ENCODE measurements at regions not wholly inside any gene's neighbourhood (a gene's known extent, or its start where the extent isn't known, plus 50 kb on each side); places are given as distances from the start of the nearest gene placed in this dataset.

- Histone ChIP-seq H3K79me2 (ENCODE audit: low read length) (no peaks in the 10 kb centered on the region), H3K27ac (ENCODE audit: low read length) (no peak overlapping the region), H3K36me3 (ENCODE audit: insufficient read depth, low read length) (no peaks in the 10 kb centered on the region), H3K9me2 (replicated peaks; ENCODE audit: insufficient read depth, low read length) (no peaks in the 10 kb centered on the region), H3K4me2 (ENCODE audit: low read depth, low read length, poor library complexity, severe bottlenecking) (no peak overlapping the region), H3K4me3 (ENCODE audit: low read length) (no peak overlapping the region), H3K9ac (ENCODE audit: low read length) (no peak overlapping the region), H3K27me3 (ENCODE audit: low read length) (no peaks in the 10 kb centered on the region), H3K4me1 (ENCODE audit: low read length) (no peaks in the 10 kb centered on the region), H3K9me3 (ENCODE audit: low read length) (no peaks in the 10 kb centered on the region; the same call in 1 of the 2 replicates), H2AFZ (ENCODE audit: low read length) (no peak overlapping the region), H4K20me1 (ENCODE audit: insufficient read depth, low read depth, low read length) (no peaks in the 10 kb centered on the region)
- no peak for DNase-seq
These were observed 788.0 kb downstream of the BRD1 start for GRCh38 chr22:49039625-49040024.

- Histone ChIP-seq H4K20me1 (ENCODE audit: insufficient read depth, low read depth, low read length) (no peaks in the 10 kb centered on the region), H3K9me2 (replicated peaks; ENCODE audit: insufficient read depth, low read length) (no peaks in the 10 kb centered on the region), H3K4me3 (ENCODE audit: low read length) (no peak overlapping the region), H3K79me2 (ENCODE audit: low read length) (no peaks in the 10 kb centered on the region), H3K9ac (ENCODE audit: low read length) (no peak overlapping the region), H3K27me3 (ENCODE audit: low read length) (no peaks in the 10 kb centered on the region), H3K4me1 (ENCODE audit: low read length) (no peaks in the 10 kb centered on the region), H3K36me3 (ENCODE audit: insufficient read depth, low read length) (no peaks in the 10 kb centered on the region), H3K4me2 (ENCODE audit: low read depth, low read length, poor library complexity, severe bottlenecking) (no peak overlapping the region), H3K9me3 (ENCODE audit: low read length) (no peaks in the 10 kb centered on the region; the same call in 1 of the 2 replicates), H2AFZ (ENCODE audit: low read length) (no peak overlapping the region), H3K27ac (ENCODE audit: low read length) (no peak overlapping the region)
- DNase-seq = no peak
These were observed 789.9 kb downstream of the BRD1 start for GRCh38 chr22:49037701-49038245.

GRCh38 chr22:49036513-49036912 lies 791.2 kb downstream of the BRD1 start:
- no peak overlapping the region for H3K4me2 ChIP-seq (ENCODE audit: low read depth, low read length, poor library complexity, severe bottlenecking)
- H4K20me1 ChIP-seq (ENCODE audit: insufficient read depth, low read depth, low read length) = no peaks in the 10 kb centered on the region
- no peaks in the 10 kb centered on the region; the same call in 1 of the 2 replicates for H3K9me3 ChIP-seq (ENCODE audit: low read length)
- H3K9me2 ChIP-seq (replicated peaks; ENCODE audit: insufficient read depth, low read length) = no peaks in the 10 kb centered on the region
- DNase-seq = no peak
- H2AFZ ChIP-seq (ENCODE audit: low read length) = no peak overlapping the region
- no peak overlapping the region for H3K27ac ChIP-seq (ENCODE audit: low read length)
- no peaks in the 10 kb centered on the region for H3K27me3 ChIP-seq (ENCODE audit: low read length)
- no peak overlapping the region for H3K4me3 ChIP-seq (ENCODE audit: low read length)
- no peaks in the 10 kb centered on the region for H3K4me1 ChIP-seq (ENCODE audit: low read length)
- H3K36me3 ChIP-seq (ENCODE audit: insufficient read depth, low read length) = no peaks in the 10 kb centered on the region
- no peaks in the 10 kb centered on the region for H3K79me2 ChIP-seq (ENCODE audit: low read length)
- H3K9ac ChIP-seq (ENCODE audit: low read length) = no peak overlapping the region

GRCh38 chr22:49035818-49036457 lies 791.7 kb downstream of the BRD1 start:
- Histone ChIP-seq H3K9ac (ENCODE audit: low read length) (no peak overlapping the region), H3K9me2 (replicated peaks; ENCODE audit: insufficient read depth, low read length) (no peaks in the 10 kb centered on the region), H3K27me3 (ENCODE audit: low read length) (no peaks in the 10 kb centered on the region), H3K27ac (ENCODE audit: low read length) (no peak overlapping the region), H3K79me2 (ENCODE audit: low read length) (no peaks in the 10 kb centered on the region), H3K36me3 (ENCODE audit: insufficient read depth, low read length) (no peaks in the 10 kb centered on the region), H3K4me2 (ENCODE audit: low read depth, low read length, poor library complexity, severe bottlenecking) (no peak overlapping the region), H3K4me1 (ENCODE audit: low read length) (no peaks in the 10 kb centered on the region), H3K4me3 (ENCODE audit: low read length) (no peak overlapping the region), H2AFZ (ENCODE audit: low read length) (no peak overlapping the region), H4K20me1 (ENCODE audit: insufficient read depth, low read depth, low read length) (no peaks in the 10 kb centered on the region), H3K9me3 (ENCODE audit: low read length) (no peaks in the 10 kb centered on the region; the same call in 1 of the 2 replicates)
- DNase-seq = no peak

GRCh38 chr22:49034836-49035817 lies 792.5 kb downstream of the BRD1 start:
- Histone ChIP-seq H2AFZ (ENCODE audit: low read length) (no peak overlapping the region), H3K4me1 (ENCODE audit: low read length) (no peaks in the 10 kb centered on the region), H3K4me3 (ENCODE audit: low read length) (no peak overlapping the region), H3K9me3 (ENCODE audit: low read length) (no peaks in the 10 kb centered on the region; the same call in 1 of the 2 replicates), H3K4me2 (ENCODE audit: low read depth, low read length, poor library complexity, severe bottlenecking) (no peak overlapping the region), H3K9ac (ENCODE audit: low read length) (no peak overlapping the region), H3K36me3 (ENCODE audit: insufficient read depth, low read length) (no peaks in the 10 kb centered on the region), H4K20me1 (ENCODE audit: insufficient read depth, low read depth, low read length) (no peaks in the 10 kb centered on the region), H3K9me2 (replicated peaks; ENCODE audit: insufficient read depth, low read length) (no peaks in the 10 kb centered on the region), H3K27ac (ENCODE audit: low read length) (no peak overlapping the region), H3K79me2 (ENCODE audit: low read length) (no peaks in the 10 kb centered on the region), H3K27me3 (ENCODE audit: low read length) (no peaks in the 10 kb centered on the region)
- no peak for DNase-seq

GRCh38 chr22:49033616-49034015 lies 794.1 kb downstream of the BRD1 start:
- no peak overlapping the region for H3K9ac ChIP-seq (ENCODE audit: low read length)
- H3K4me2 ChIP-seq (ENCODE audit: low read depth, low read length, poor library complexity, severe bottlenecking) = no peak overlapping the region
- no peak overlapping the region for H3K4me3 ChIP-seq (ENCODE audit: low read length)
- H3K4me1 ChIP-seq (ENCODE audit: low read length) = no peaks in the 10 kb centered on the region
- H3K27me3 ChIP-seq (ENCODE audit: low read length) = no peaks in the 10 kb centered on the region
- no peaks in the 10 kb centered on the region for H3K9me2 ChIP-seq (replicated peaks; ENCODE audit: insufficient read depth, low read length)
- DNase-seq = no peak
- H3K79me2 ChIP-seq (ENCODE audit: low read length) = no peaks in the 10 kb centered on the region
- no peaks in the 10 kb centered on the region for H3K36me3 ChIP-seq (ENCODE audit: insufficient read depth, low read length)
- H3K27ac ChIP-seq (ENCODE audit: low read length) = no peak overlapping the region
- no peak overlapping the region for H2AFZ ChIP-seq (ENCODE audit: low read length)
- H3K9me3 ChIP-seq (ENCODE audit: low read length) = no peaks in the 10 kb centered on the region; the same call in 1 of the 2 replicates
- H4K20me1 ChIP-seq (ENCODE audit: insufficient read depth, low read depth, low read length) = no peaks in the 10 kb centered on the region

- DNase-seq = no peak
- H3K9ac ChIP-seq (ENCODE audit: low read length) = no peak overlapping the region
These were observed 794.9 kb downstream of the BRD1 start for GRCh38 chr22:49032821-49033220.

GRCh38 chr22:49031746-49032330 lies 795.8 kb downstream of the BRD1 start:
- Histone ChIP-seq H3K4me3 (ENCODE audit: low read length) (no peak overlapping the region), H3K9me3 (ENCODE audit: low read length) (no peaks in the 10 kb centered on the region; the same call in 1 of the 2 replicates), H3K4me2 (ENCODE audit: low read depth, low read length, poor library complexity, severe bottlenecking) (no peak overlapping the region), H3K9me2 (replicated peaks; ENCODE audit: insufficient read depth, low read length) (no peaks in the 10 kb centered on the region), H3K27me3 (ENCODE audit: low read length) (no peaks in the 10 kb centered on the region), H3K9ac (ENCODE audit: low read length) (no peak overlapping the region), H4K20me1 (ENCODE audit: insufficient read depth, low read depth, low read length) (no peaks in the 10 kb centered on the region), H3K36me3 (ENCODE audit: insufficient read depth, low read length) (no peaks in the 10 kb centered on the region), H3K4me1 (ENCODE audit: low read length) (no peaks in the 10 kb centered on the region), H3K27ac (ENCODE audit: low read length) (no peak overlapping the region), H2AFZ (ENCODE audit: low read length) (no peak overlapping the region), H3K79me2 (ENCODE audit: low read length) (no peaks in the 10 kb centered on the region)
- no peak for DNase-seq

More at GRCh38 chr22:49032821-49033220, 794.9 kb downstream of the BRD1 start:
- Histone ChIP-seq H3K4me1 (ENCODE audit: low read length) (no peaks in the 10 kb centered on the region), H3K9me3 (ENCODE audit: low read length) (no peaks in the 10 kb centered on the region; the same call in 1 of the 2 replicates), H3K4me2 (ENCODE audit: low read depth, low read length, poor library complexity, severe bottlenecking) (no peak overlapping the region), H3K79me2 (ENCODE audit: low read length) (no peaks in the 10 kb centered on the region), H3K27me3 (ENCODE audit: low read length) (no peaks in the 10 kb centered on the region), H4K20me1 (ENCODE audit: insufficient read depth, low read depth, low read length) (no peaks in the 10 kb centered on the region), H3K36me3 (ENCODE audit: insufficient read depth, low read length) (no peaks in the 10 kb centered on the region), H3K27ac (ENCODE audit: low read length) (no peak overlapping the region), H3K9me2 (replicated peaks; ENCODE audit: insufficient read depth, low read length) (no peaks in the 10 kb centered on the region), H3K4me3 (ENCODE audit: low read length) (no peak overlapping the region), H2AFZ (ENCODE audit: low read length) (no peak overlapping the region)

Data from Karpas-422 (cell line).